ENCODE measurements at regions not wholly inside any gene's neighbourhood (a gene's known extent, or its start where the extent isn't known, plus 50 kb on each side); places are given as distances from the start of the nearest gene placed in this dataset.
A peak's percentile ranks its signal among the peaks of the same experiment; 100 is the strongest.

GRCh38 chr7:41201021-41201420, 501.9 kb downstream of the INHBA start:
- Mint-ChIP-seq H3K9me3 (no peaks in the 10 kb centered on the region), H3K27me3 (peaks cover 3% of the 10 kb centered on the region), H3K4me1 (peaks cover 0 to 2% (median under 1%) of the 10 kb centered on the region in 3 donors), H3K4me3 (no peak overlapping the region), H3K36me3 (peaks cover 1% of the 10 kb centered on the region), H3K27ac (no peak overlapping the region)

- H3K27ac Mint-ChIP-seq = no peak overlapping the region
- H3K27me3 Mint-ChIP-seq = peaks cover 3% of the 10 kb centered on the region
- H3K36me3 Mint-ChIP-seq = peaks cover 1% of the 10 kb centered on the region
- peaks cover 0 to 2% (median 0%) of the 10 kb centered on the region in 3 donors for H3K9me3 Mint-ChIP-seq
- H3K4me3 Mint-ChIP-seq = no peak overlapping the region
- no peaks in the 10 kb centered on the region for H3K4me1 Mint-ChIP-seq
These were observed 503.8 kb downstream of the INHBA start for GRCh38 chr7:41199136-41199535.

- Mint-ChIP-seq H3K9me3 (peaks cover 0 to 2% (median 0%) of the 10 kb centered on the region in 3 donors), H3K27ac (no peak overlapping the region), H3K36me3 (no peaks in the 10 kb centered on the region), H3K4me3 (no peak overlapping the region), H3K27me3 (peaks cover 3% of the 10 kb centered on the region), H3K4me1 (no peaks in the 10 kb centered on the region)
These were observed 504.4 kb downstream of the INHBA start for GRCh38 chr7:41198502-41198901.

- Mint-ChIP-seq H3K36me3 (no peaks in the 10 kb centered on the region), H3K4me3 (no peak overlapping the region), H3K27me3 (peaks cover 3% of the 10 kb centered on the region), H3K9me3 (peaks cover 0 to 2% (median 0%) of the 10 kb centered on the region in 3 donors), H3K4me1 (no peaks in the 10 kb centered on the region), H3K27ac (no peak overlapping the region)
These were observed 505.1 kb downstream of the INHBA start for GRCh38 chr7:41197769-41198168.

GRCh38 chr7:41193738-41194282, 509.1 kb downstream of the INHBA start:
- Mint-ChIP-seq H3K9me3 (peaks cover 0 to 2% (median 0%) of the 10 kb centered on the region in 3 donors), H3K27ac (no peak overlapping the region), H3K4me3 (no peak overlapping the region), H3K4me1 (no peaks in the 10 kb centered on the region), H3K27me3 (peaks cover 3% of the 10 kb centered on the region), H3K36me3 (no peaks in the 10 kb centered on the region)

GRCh38 chr7:41190581-41190980, 512.3 kb downstream of the INHBA start:
- Mint-ChIP-seq H3K27ac (no peak overlapping the region), H3K36me3 (no peaks in the 10 kb centered on the region), H3K27me3 (no peaks in the 10 kb centered on the region), H3K4me3 (no peak overlapping the region), H3K9me3 (peaks cover 0 to 4% (median 2%) of the 10 kb centered on the region in 3 donors), H3K4me1 (no peaks in the 10 kb centered on the region)

- Mint-ChIP-seq H3K9me3 (peaks cover 0 to 3% (median 2%) of the 10 kb centered on the region in 3 donors), H3K27me3 (no peaks in the 10 kb centered on the region), H3K4me3 (no peak overlapping the region), H3K4me1 (no peaks in the 10 kb centered on the region), H3K36me3 (no peaks in the 10 kb centered on the region), H3K27ac (no peak overlapping the region)
These were observed 513.0 kb downstream of the INHBA start for GRCh38 chr7:41189866-41190265.

GRCh38 chr7:41188163-41189130, 514.4 kb downstream of the INHBA start:
- Mint-ChIP-seq H3K9me3 (peaks cover 0 to 3% (median 2%) of the 10 kb centered on the region in 3 donors), H3K4me3 (no peak overlapping the region), H3K27ac (peak overlapping the region in 1 of 3 donors; percentile 59), H3K27me3 (no peaks in the 10 kb centered on the region), H3K36me3 (no peaks in the 10 kb centered on the region), H3K4me1 (no peaks in the 10 kb centered on the region)

- Mint-ChIP-seq H3K27me3 (no peaks in the 10 kb centered on the region), H3K4me3 (no peak overlapping the region), H3K27ac (no peak overlapping the region), H3K4me1 (no peaks in the 10 kb centered on the region), H3K36me3 (no peaks in the 10 kb centered on the region), H3K9me3 (peaks cover 0 to 3% (median 2%) of the 10 kb centered on the region in 3 donors)
These were observed 515.6 kb downstream of the INHBA start for GRCh38 chr7:41187322-41187721.

- no peaks in the 10 kb centered on the region for H3K4me1 Mint-ChIP-seq
- no peaks in the 10 kb centered on the region for H3K27me3 Mint-ChIP-seq
- no peaks in the 10 kb centered on the region for H3K36me3 Mint-ChIP-seq
- no peak overlapping the region for H3K4me3 Mint-ChIP-seq
- peaks cover 0 to 3% (median 2%) of the 10 kb centered on the region in 3 donors for H3K9me3 Mint-ChIP-seq
- H3K27ac Mint-ChIP-seq = no peak overlapping the region
These were observed 517.0 kb downstream of the INHBA start for GRCh38 chr7:41185851-41186250.

- Mint-ChIP-seq H3K9me3 (peaks cover 0 to 3% (median 2%) of the 10 kb centered on the region in 3 donors), H3K36me3 (no peaks in the 10 kb centered on the region), H3K4me3 (no peak overlapping the region), H3K27me3 (no peaks in the 10 kb centered on the region), H3K27ac (no peak overlapping the region), H3K4me1 (no peaks in the 10 kb centered on the region)
These were observed 519.1 kb downstream of the INHBA start for GRCh38 chr7:41183741-41184140.

GRCh38 chr7:41182782-41183181, 520.1 kb downstream of the INHBA start:
- Mint-ChIP-seq H3K27ac (no peak overlapping the region), H3K4me3 (no peak overlapping the region), H3K9me3 (peaks cover 0 to 3% (median 2%) of the 10 kb centered on the region in 3 donors), H3K27me3 (no peaks in the 10 kb centered on the region), H3K36me3 (no peaks in the 10 kb centered on the region), H3K4me1 (no peaks in the 10 kb centered on the region)

- Mint-ChIP-seq H3K27ac (no peak overlapping the region), H3K36me3 (no peaks in the 10 kb centered on the region), H3K27me3 (no peaks in the 10 kb centered on the region), H3K4me1 (no peaks in the 10 kb centered on the region), H3K9me3 (no peaks in the 10 kb centered on the region), H3K4me3 (no peak overlapping the region)
These were observed 527.5 kb downstream of the INHBA start for GRCh38 chr7:41175435-41175834.

- peaks cover 0 to 3% (median 0%) of the 10 kb centered on the region in 3 donors for H3K9me3 Mint-ChIP-seq
- no peaks in the 10 kb centered on the region for H3K27me3 Mint-ChIP-seq
- H3K4me1 Mint-ChIP-seq = peaks cover 0 to 3% (median 0%) of the 10 kb centered on the region in 3 donors
- H3K36me3 Mint-ChIP-seq = no peaks in the 10 kb centered on the region
- no peak overlapping the region for H3K27ac Mint-ChIP-seq
- H3K4me3 Mint-ChIP-seq = no peak overlapping the region
These were observed 528.4 kb downstream of the INHBA start for GRCh38 chr7:41174521-41174920.

GRCh38 chr7:41170466-41170865, 532.4 kb downstream of the INHBA start:
- peaks cover 0 to 4% (median 3%) of the 10 kb centered on the region in 3 donors for H3K9me3 Mint-ChIP-seq
- H3K27me3 Mint-ChIP-seq = no peaks in the 10 kb centered on the region
- peaks cover 0 to 3% (median 0%) of the 10 kb centered on the region in 3 donors for H3K4me1 Mint-ChIP-seq
- no peak overlapping the region for H3K4me3 Mint-ChIP-seq
- no peak overlapping the region for H3K27ac Mint-ChIP-seq
- no peaks in the 10 kb centered on the region for H3K36me3 Mint-ChIP-seq

Measured in IgD-negative memory B cell (primary cell).